Neural progenitor cell (in vitro differentiated cells): ENCODE measurements at regions not wholly inside any gene's neighbourhood (a gene's known extent, or its start where the extent isn't known, plus 50 kb on each side); places are given as distances from the start of the nearest gene placed in this dataset.

Experiments used
- DNase-seq: peaks from one replicate; pipeline ENCODE4 v3.0.0-alpha.2; 2016; ENCODE audit warnings: low spot score
- H2AFZ ChIP-seq: fragments of 200-600 bp; sonication (generic); replicated peaks from 2 replicates; pipeline ENCODE4 v1.6.1; 2016; ENCODE audit warnings: antibody characterized with exemption
- H3F3A ChIP-seq: fragments of 200-600 bp; sonication (generic); 2 replicates; pipeline ENCODE4 v1.6.1; 2016; ENCODE audit warnings: antibody characterized with exemption, low read depth
- H3K27ac ChIP-seq: fragments of 200-600 bp; sonication (generic); 2 replicates; pipeline ENCODE4 v1.5.1; 2016; ENCODE audit warnings: mild to moderate bottlenecking
- H3K27me3 ChIP-seq: fragments of 200-600 bp; sonication (generic); 2 replicates; pipeline ENCODE4 v1.6.1; 2016; ENCODE audit warnings: mild to moderate bottlenecking, moderate library complexity
- H3K36me3 ChIP-seq: fragments of 200-600 bp; sonication (generic); 2 replicates; pipeline ENCODE4 v1.5.1; 2016
- H3K4me1 ChIP-seq: fragments of 200-600 bp; sonication (generic); 2 replicates; pipeline ENCODE4 v1.6.1; 2016; ENCODE audit warnings: mixed run types
- H3K4me2 ChIP-seq: fragments of 200-600 bp; sonication (generic); 2 replicates; pipeline ENCODE4 v1.6.1; 2016
- H3K4me3 ChIP-seq: fragments of 200-600 bp; sonication (generic); 2 replicates; pipeline ENCODE4 v1.5.1; 2016
- H3K79me2 ChIP-seq: fragments of 200-600 bp; sonication (generic); 2 replicates; pipeline ENCODE4 v1.6.1; 2016; ENCODE audit warnings: low read depth
- H3K9ac ChIP-seq: fragments of 200-600 bp; sonication (generic); 2 replicates; pipeline ENCODE4 v1.6.1; 2016
- H3K9me3 ChIP-seq: fragments of 200-600 bp; sonication (generic); 2 replicates; pipeline ENCODE4 v1.5.1; 2016; ENCODE audit warnings: low read depth
- H4K20me1 ChIP-seq: fragments of 200-600 bp; sonication (generic); 2 replicates; pipeline ENCODE4 v1.6.1; 2016; ENCODE audit warnings: low read depth
- H3K27ac Mint-ChIP-seq: 3 replicates; pipeline ENCODE4 v1.8.0; 2021; ENCODE audit warnings: mixed read lengths
- H3K27me3 Mint-ChIP-seq: 2 replicates; pipeline ENCODE4 v1.8.0; 2022; ENCODE audit warnings: low read depth, mild to moderate bottlenecking, inconsistent platforms, moderate library complexity, mixed read lengths; ENCODE audit not compliant: insufficient read depth
- H3K36me3 Mint-ChIP-seq: 3 replicates; pipeline ENCODE4 v1.8.0; 2021; ENCODE audit warnings: mixed read lengths
- H3K4me1 Mint-ChIP-seq: 3 replicates; pipeline ENCODE4 v1.8.0; 2021; ENCODE audit warnings: mixed read lengths
- H3K4me3 Mint-ChIP-seq: 3 replicates; pipeline ENCODE4 v1.8.0; 2021; ENCODE audit warnings: mild to moderate bottlenecking, moderate library complexity, mixed read lengths
- H3K9me3 Mint-ChIP-seq: 3 replicates; pipeline ENCODE4 v1.8.0; 2020; ENCODE audit warnings: mixed read lengths
- EZH2 ChIP-seq: fragments of 200-600 bp; sonication (generic); IDR thresholded peaks from 2 replicates; pipeline ENCODE4 v1.6.1; 2017; ENCODE audit warnings: antibody characterized with exemption, mild to moderate bottlenecking, moderate library complexity
- EZH2phosphoT487 ChIP-seq: fragments of 200-600 bp; sonication (generic); IDR thresholded peaks from 2 replicates; pipeline ENCODE4 v1.6.1; 2017; ENCODE audit warnings: antibody characterized with exemption
- TF ChIP-seq, protein P1 (sequence below): fragments of 200-600 bp; sonication (generic); IDR thresholded peaks from 2 replicates; pipeline ENCODE4 v1.5.1; 2017; ENCODE audit warnings: antibody characterized with exemption, mild to moderate bottlenecking

DNA sequence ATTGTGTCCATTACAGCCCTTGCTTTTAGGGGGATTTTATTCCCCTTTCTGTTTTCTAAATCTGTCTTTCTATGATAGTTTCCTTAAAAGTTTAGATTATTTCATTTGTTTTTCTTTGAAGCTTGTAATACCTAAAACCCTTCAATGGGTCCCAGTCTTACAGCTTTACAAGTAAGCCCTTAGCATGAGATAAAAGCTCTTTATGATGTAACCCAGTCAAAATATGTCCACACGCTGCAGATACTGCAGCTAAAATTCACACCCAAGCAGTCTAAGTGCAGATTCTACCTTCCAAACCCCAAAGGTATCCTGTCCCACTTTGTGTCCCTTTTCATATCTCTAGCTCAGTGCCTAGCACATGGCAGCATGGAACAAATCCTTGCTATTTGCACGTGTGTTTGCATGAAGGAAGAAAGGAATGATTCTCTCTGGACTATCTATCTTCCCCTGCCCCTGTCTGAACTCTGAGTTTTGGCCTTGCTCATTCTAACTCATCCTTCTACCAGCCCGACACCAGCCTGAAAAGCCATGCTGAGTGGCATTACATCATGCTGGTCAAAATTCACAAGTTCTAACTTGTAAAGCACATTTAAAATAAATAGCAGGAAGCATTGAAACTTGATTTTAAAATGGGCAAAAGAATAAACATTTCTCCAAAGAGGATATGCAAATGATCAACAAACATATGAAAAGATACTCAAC is 623.2 kb downstream of the IRS1 start:
- no peaks in the 10 kb centered on the region for H4K20me1 ChIP-seq
- no peak overlapping the region for H3K4me3 ChIP-seq
- TF ChIP-seq, protein P1, sequence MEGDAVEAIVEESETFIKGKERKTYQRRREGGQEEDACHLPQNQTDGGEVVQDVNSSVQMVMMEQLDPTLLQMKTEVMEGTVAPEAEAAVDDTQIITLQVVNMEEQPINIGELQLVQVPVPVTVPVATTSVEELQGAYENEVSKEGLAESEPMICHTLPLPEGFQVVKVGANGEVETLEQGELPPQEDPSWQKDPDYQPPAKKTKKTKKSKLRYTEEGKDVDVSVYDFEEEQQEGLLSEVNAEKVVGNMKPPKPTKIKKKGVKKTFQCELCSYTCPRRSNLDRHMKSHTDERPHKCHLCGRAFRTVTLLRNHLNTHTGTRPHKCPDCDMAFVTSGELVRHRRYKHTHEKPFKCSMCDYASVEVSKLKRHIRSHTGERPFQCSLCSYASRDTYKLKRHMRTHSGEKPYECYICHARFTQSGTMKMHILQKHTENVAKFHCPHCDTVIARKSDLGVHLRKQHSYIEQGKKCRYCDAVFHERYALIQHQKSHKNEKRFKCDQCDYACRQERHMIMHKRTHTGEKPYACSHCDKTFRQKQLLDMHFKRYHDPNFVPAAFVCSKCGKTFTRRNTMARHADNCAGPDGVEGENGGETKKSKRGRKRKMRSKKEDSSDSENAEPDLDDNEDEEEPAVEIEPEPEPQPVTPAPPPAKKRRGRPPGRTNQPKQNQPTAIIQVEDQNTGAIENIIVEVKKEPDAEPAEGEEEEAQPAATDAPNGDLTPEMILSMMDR, result no peak
- TF ChIP-seq EZH2 (no peak), EZH2phosphoT487 (no peak)
- H3K4me2 ChIP-seq, result no peak overlapping the region
- Mint-ChIP-seq H3K9me3 (peaks cover 28% of the 10 kb centered on the region), H3K27ac (no peak overlapping the region), H3K36me3 (peaks cover 16% of the 10 kb centered on the region), H3K4me1 (no peaks in the 10 kb centered on the region), H3K27me3 (peaks cover 2% of the 10 kb centered on the region), H3K4me3 (no peak overlapping the region)
- H2AFZ ChIP-seq, result no peak overlapping the region
- H3K9me3 ChIP-seq, result peaks cover 4% of the 10 kb centered on the region
- no peaks in the 10 kb centered on the region for H3K79me2 ChIP-seq
- H3K27me3 ChIP-seq, result no peaks in the 10 kb centered on the region
- H3K27ac ChIP-seq, result no peak overlapping the region
- H3K9ac ChIP-seq, result no peak overlapping the region
- H3K4me1 ChIP-seq, result peaks cover 6% of the 10 kb centered on the region
- H3F3A ChIP-seq, result no peaks in the 10 kb centered on the region
- no peaks in the 10 kb centered on the region for H3K36me3 ChIP-seq
- DNase-seq, result no peak

DNA sequence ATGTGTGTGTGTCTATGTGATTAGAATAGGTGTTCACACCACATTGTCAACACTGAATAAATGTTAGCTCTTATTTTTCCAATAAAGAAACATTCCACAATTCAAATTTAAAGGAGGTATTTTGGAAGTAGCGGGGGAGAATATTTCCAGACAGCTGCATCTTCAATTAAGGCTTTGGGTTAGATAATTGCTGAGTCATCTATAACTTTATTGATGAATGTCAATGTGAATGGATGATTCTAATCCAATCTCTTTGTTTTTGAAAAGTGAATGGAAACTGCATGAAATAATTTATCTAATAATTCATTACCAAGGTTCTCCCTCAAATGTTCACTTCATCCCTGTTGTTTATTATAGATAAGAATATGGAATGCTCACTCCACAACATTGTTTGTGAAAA is 625.2 kb downstream of the IRS1 start:
- H3K9me3 Mint-ChIP-seq, result peaks cover 27% of the 10 kb centered on the region
- TF ChIP-seq, protein P1, result no peak
- no peak for TF ChIP-seq EZH2
- TF ChIP-seq EZH2phosphoT487, result no peak
- H3K4me3 Mint-ChIP-seq, result no peak overlapping the region
- peaks cover 2% of the 10 kb centered on the region for H3K27me3 Mint-ChIP-seq
- Histone ChIP-seq H3K27me3 (no peaks in the 10 kb centered on the region), H3K4me2 (no peak overlapping the region), H3K27ac (no peak overlapping the region), H3K4me1 (peaks cover 4% of the 10 kb centered on the region), H3F3A (no peaks in the 10 kb centered on the region), H3K79me2 (no peaks in the 10 kb centered on the region), H3K4me3 (no peak overlapping the region), H4K20me1 (no peaks in the 10 kb centered on the region), H2AFZ (no peak overlapping the region), H3K9ac (no peak overlapping the region), H3K36me3 (no peaks in the 10 kb centered on the region), H3K9me3 (peaks cover 4% of the 10 kb centered on the region)
- H3K4me1 Mint-ChIP-seq, result peaks cover 5% of the 10 kb centered on the region
- peaks cover 16% of the 10 kb centered on the region for H3K36me3 Mint-ChIP-seq
- H3K27ac Mint-ChIP-seq, result no peak overlapping the region
- no peak for DNase-seq

DNA sequence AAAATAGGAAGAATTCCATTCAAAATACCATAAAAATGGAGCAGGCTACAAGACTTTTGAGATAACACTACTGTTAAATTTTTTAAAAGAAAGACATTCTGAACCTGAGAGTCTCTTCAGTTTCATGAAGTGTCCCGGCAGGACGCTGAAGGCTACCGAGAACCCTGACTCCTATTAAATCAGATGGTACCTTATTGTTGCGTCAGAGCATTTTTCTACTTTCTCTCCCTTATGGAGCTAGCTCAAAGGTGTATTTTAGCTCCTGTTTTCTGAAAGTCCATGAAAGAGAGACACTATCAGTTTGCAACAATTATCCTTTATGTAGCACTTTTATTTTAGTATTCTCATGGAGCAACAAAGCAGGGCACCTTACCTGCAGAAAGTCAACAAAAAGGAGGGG is 626.7 kb downstream of the IRS1 start:
- Histone ChIP-seq H3K4me3 (no peak overlapping the region), H3K4me1 (peaks cover 4% of the 10 kb centered on the region), H3K27ac (no peak overlapping the region), H2AFZ (no peak overlapping the region), H3K9me3 (peaks cover 4% of the 10 kb centered on the region), H3K4me2 (no peak overlapping the region), H3F3A (no peaks in the 10 kb centered on the region), H4K20me1 (no peaks in the 10 kb centered on the region), H3K9ac (no peak overlapping the region), H3K27me3 (no peaks in the 10 kb centered on the region), H3K36me3 (no peaks in the 10 kb centered on the region), H3K79me2 (no peaks in the 10 kb centered on the region)
- peaks cover 15% of the 10 kb centered on the region for H3K9me3 Mint-ChIP-seq
- no peak overlapping the region for H3K4me3 Mint-ChIP-seq
- H3K27ac Mint-ChIP-seq, result no peak overlapping the region
- no peaks in the 10 kb centered on the region for H3K27me3 Mint-ChIP-seq
- DNase-seq, result no peak
- H3K36me3 Mint-ChIP-seq, result peaks cover 6% of the 10 kb centered on the region
- H3K4me1 Mint-ChIP-seq, result peaks cover 5% of the 10 kb centered on the region
- TF ChIP-seq, protein P1, result no peak
- TF ChIP-seq EZH2phosphoT487 (no peak), EZH2 (no peak)
